GM19035 (cell line): ENCODE measurements at regions not wholly inside any gene's neighbourhood (a gene's known extent, or its start where the extent isn't known, plus 50 kb on each side); places are given as distances from the start of the nearest gene placed in this dataset.

Experiments used
- ATAC-seq: cut with Tn5 transposase; IDR thresholded peaks from one replicate; pipeline ENCODE4 v1.9.1; 2021; ENCODE audit not compliant: unreplicated experiment

- no peak for ATAC-seq
Observed at GRCh38 chr1:229760478-229760996, 134.5 kb downstream of the URB2 start.

- no peak for ATAC-seq
Observed at GRCh38 chr1:229762891-229763290, 136.8 kb downstream of the URB2 start.

- ATAC-seq, result no peak
Observed at GRCh38 chr1:229768232-229768631, 142.2 kb downstream of the URB2 start.

- ATAC-seq, result no peak
Observed at GRCh38 chr1:229769006-229769405, 143.0 kb downstream of the URB2 start.

DNA sequence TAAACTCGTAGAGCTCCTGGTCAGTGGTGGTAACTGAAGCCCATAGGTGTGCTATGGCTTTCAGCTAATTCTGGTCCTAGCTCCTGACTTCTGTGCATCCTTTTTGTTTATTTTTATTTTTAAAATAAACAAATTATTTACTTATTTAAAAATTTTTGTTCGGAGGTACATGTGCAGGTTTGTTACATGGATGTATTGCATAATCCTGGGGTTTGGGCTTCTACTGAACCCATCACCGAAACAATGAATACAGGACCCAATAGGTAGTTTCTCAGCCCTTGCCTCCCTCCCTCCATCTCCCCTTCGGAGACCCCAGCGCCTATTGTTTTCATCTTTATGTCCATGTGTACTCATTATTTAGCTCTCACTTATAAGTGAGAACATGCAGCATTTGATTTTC lies 143.8 kb downstream of the URB2 start:
- no peak for ATAC-seq

GRCh38 chr1:229778794-229779193 lies 152.7 kb downstream of the URB2 start:
- no peak for ATAC-seq

DNA sequence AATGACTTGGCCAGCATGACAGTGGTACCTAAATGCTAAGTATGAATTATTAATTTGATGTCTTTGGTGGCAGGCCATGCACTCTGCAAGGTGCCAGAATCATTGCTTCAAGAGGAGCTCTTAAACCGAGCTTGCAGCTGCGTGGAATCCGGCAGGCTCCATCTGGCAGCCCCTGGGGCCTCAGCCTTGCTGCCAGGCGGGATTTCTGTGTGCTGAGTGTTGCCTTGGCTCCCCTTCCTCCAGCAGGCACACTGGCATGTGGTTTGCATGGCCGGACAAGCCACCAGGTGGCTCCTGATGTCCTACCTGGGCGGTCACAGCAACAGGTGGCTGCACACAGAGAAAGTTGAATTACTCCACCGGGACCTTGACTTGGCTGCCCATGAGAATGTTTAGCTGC lies 155.4 kb downstream of the URB2 start:
- no peak for ATAC-seq

DNA sequence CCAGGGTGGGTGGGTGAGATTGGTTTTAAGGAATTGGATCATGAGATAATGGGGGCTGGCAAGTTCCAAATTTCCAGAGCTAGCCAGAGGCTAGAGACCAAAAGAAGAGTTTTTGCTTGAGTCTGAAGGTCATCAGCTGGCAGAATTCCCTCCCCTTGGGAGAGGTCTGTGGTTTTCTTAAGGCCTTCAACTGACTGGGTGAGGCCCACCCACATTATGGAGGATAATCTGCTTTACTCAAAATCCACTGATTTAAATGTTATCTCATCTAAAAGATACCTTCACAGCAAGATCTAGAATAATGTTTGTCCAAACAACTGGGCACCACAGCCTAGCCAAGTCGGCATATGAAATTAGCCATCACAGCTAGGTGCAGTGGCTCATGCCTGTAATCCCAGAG lies 156.4 kb downstream of the URB2 start:
- no peak for ATAC-seq

- ATAC-seq, result no peak
Observed at GRCh38 chr1:229784834-229785233, 158.8 kb downstream of the URB2 start.

GRCh38 chr1:229786974-229787610 lies 161.0 kb downstream of the URB2 start:
- no peak for ATAC-seq

GRCh38 chr1:229788004-229788403 lies 162.0 kb downstream of the URB2 start:
- ATAC-seq, result no peak

GRCh38 chr1:229792012-229792975 lies 166.2 kb downstream of the URB2 start:
- ATAC-seq, result no peak

DNA sequence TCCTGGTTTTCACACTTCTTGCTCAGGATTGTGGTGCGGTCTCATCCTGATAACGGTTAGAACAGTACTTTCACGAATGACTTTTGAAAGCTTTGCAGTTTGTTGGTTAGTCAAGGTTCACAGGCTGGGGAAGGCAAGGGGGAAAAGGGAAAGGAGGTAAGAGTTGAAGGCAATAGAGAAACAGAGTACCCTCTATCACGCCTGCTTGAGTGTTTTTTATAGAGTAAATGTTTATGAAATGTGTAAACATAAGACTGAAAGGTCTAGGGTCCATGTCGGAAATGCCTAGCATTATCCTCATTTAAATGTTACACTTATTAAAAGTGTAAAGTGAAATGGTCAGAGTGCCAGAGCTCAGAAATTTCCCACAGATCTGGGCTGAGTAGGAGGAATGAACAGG lies 167.4 kb downstream of the URB2 start:
- no peak for ATAC-seq

GRCh38 chr1:229798558-229798957 lies 172.5 kb downstream of the URB2 start:
- ATAC-seq, result no peak

- no peak for ATAC-seq
Observed at GRCh38 chr1:229803626-229804217, 177.7 kb downstream of the URB2 start.

- no peak for ATAC-seq
Observed at GRCh38 chr1:229808272-229808671, 182.2 kb downstream of the URB2 start.

GRCh38 chr1:229810140-229810539 lies 184.1 kb downstream of the URB2 start:
- ATAC-seq, result no peak

DNA sequence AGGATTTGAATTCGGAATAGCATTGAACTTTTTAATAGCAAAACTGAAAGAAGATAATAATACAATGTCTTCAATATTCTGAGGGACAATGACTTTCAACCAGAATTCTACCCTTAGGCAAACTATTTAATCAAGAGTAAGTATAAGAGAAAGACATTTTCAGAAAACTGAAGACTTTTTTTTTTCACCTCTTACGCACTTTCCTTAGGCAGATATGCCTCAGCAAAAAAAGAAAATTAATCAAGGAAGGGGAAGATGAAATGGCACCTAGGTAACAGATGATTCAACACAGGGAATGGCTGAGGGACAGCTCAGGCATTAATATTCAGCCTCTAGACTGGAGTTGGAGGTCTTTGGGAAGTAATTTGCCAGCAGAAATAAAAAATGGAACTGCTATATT lies 184.9 kb downstream of the URB2 start:
- ATAC-seq, result no peak

GRCh38 chr1:229812148-229812547 lies 186.1 kb downstream of the URB2 start:
- no peak for ATAC-seq

- no peak for ATAC-seq
Observed at GRCh38 chr1:229812693-229813092, 186.6 kb downstream of the URB2 start.

DNA sequence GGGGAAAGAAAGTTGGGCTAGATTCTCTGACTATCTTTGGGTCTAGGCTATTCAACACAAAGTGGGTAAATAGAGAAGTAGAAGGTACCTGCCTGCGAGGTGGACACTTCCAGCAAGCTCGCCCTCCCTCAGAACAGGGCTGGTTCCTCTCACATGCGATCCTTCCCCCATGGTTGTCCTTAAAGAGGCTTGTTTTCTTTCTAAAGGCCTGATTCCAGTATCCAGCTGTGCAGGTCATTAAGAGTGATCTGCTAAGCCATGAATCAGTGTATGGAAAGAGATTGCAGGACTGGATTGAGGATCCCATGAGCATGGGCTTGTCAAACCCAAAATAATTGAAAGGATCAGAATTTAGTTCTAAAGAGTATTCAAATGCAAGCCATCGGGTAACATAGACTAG lies 189.0 kb downstream of the URB2 start:
- ATAC-seq, result no peak

GRCh38 chr1:229815961-229816360 lies 189.9 kb downstream of the URB2 start:
- no peak for ATAC-seq
